ENCODE measurements at regions not wholly inside any gene's neighbourhood (a gene's known extent, or its start where the extent isn't known, plus 50 kb on each side); places are given as distances from the start of the nearest gene placed in this dataset.

- TF ChIP-seq TEAD4 (IDR thresholded peaks at IDR 0.05) (no peak), TAF1 (IDR thresholded peaks at IDR 0.05; ENCODE audit: low read depth) (no peak), FOXM1 (IDR thresholded peaks at IDR 0.05; ENCODE audit: borderline replicate concordance, low read depth) (no peak), CREB1 (IDR thresholded peaks at IDR 0.05; ENCODE audit: low read depth) (no peak), YY1 (IDR thresholded peaks at IDR 0.05; ENCODE audit: low read depth) (no peak), REST (IDR thresholded peaks at IDR 0.05; ENCODE audit: low read depth) (no peak), EGR1 (IDR thresholded peaks at IDR 0.05) (no peak), MAX (IDR thresholded peaks at IDR 0.05) (no peak), NFIC (IDR thresholded peaks at IDR 0.05) (no peak), USF1 (IDR thresholded peaks at IDR 0.05) (no peak), RAD21 (IDR thresholded peaks at IDR 0.05; ENCODE audit: low read depth) (no peak), EP300 (IDR thresholded peaks at IDR 0.05; ENCODE audit: borderline replicate concordance) (no peak)
Measured at GRCh38 chr12:25819691-25820090, 138.8 kb upstream of the RASSF8 start.

GRCh38 chr12:25822281-25822680, 136.2 kb upstream of the RASSF8 start:
- TF ChIP-seq RAD21 (IDR thresholded peaks at IDR 0.05; ENCODE audit: low read depth) (no peak), CREB1 (IDR thresholded peaks at IDR 0.05; ENCODE audit: low read depth) (no peak), FOXM1 (IDR thresholded peaks at IDR 0.05; ENCODE audit: borderline replicate concordance, low read depth) (no peak), REST (IDR thresholded peaks at IDR 0.05; ENCODE audit: low read depth) (no peak), USF1 (IDR thresholded peaks at IDR 0.05) (no peak), CEBPB (IDR thresholded peaks at IDR 0.05) (no peak), EP300 (IDR thresholded peaks at IDR 0.05; ENCODE audit: borderline replicate concordance) (no peak)

- TF ChIP-seq TAF1 (IDR thresholded peaks at IDR 0.05; ENCODE audit: low read depth) (no peak), TCF12 (IDR thresholded peaks at IDR 0.05; ENCODE audit: low read depth) (no peak)
Measured at GRCh38 chr12:25824734-25825133, 133.7 kb upstream of the RASSF8 start.

GRCh38 chr12:25825446-25825845, 133.0 kb upstream of the RASSF8 start:
- no peak for TF ChIP-seq YY1 (IDR thresholded peaks at IDR 0.05; ENCODE audit: low read depth)
- TF ChIP-seq FOXM1 (IDR thresholded peaks at IDR 0.05; ENCODE audit: borderline replicate concordance, low read depth): no peak
- no peak for TF ChIP-seq ZBTB7A (IDR thresholded peaks at IDR 0.05; ENCODE audit: low read depth)
- TF ChIP-seq TAF1 (IDR thresholded peaks at IDR 0.05; ENCODE audit: low read depth): no peak
- no peak for TF ChIP-seq EP300 (IDR thresholded peaks at IDR 0.05; ENCODE audit: borderline replicate concordance)
- no peak for TF ChIP-seq TEAD4 (IDR thresholded peaks at IDR 0.05)
- TF ChIP-seq NFIC (IDR thresholded peaks at IDR 0.05): no peak
- no peak for TF ChIP-seq TCF12 (IDR thresholded peaks at IDR 0.05; ENCODE audit: low read depth)
- no peak for TF ChIP-seq CEBPB (IDR thresholded peaks at IDR 0.05)
- TF ChIP-seq CREB1 (IDR thresholded peaks at IDR 0.05; ENCODE audit: low read depth): no peak
- TF ChIP-seq MAX (IDR thresholded peaks at IDR 0.05): no peak
- no peak for TF ChIP-seq RAD21 (IDR thresholded peaks at IDR 0.05; ENCODE audit: low read depth)
- no peak for TF ChIP-seq EGR1 (IDR thresholded peaks at IDR 0.05)
- no peak for TF ChIP-seq USF1 (IDR thresholded peaks at IDR 0.05)
- TF ChIP-seq REST (IDR thresholded peaks at IDR 0.05; ENCODE audit: low read depth): no peak

- TF ChIP-seq USF1 (IDR thresholded peaks at IDR 0.05) (no peak), TAF1 (IDR thresholded peaks at IDR 0.05; ENCODE audit: low read depth) (no peak), ZBTB7A (IDR thresholded peaks at IDR 0.05; ENCODE audit: low read depth) (no peak), NFIC (IDR thresholded peaks at IDR 0.05) (no peak), REST (IDR thresholded peaks at IDR 0.05; ENCODE audit: low read depth) (no peak), EP300 (IDR thresholded peaks at IDR 0.05; ENCODE audit: borderline replicate concordance) (no peak), CEBPB (IDR thresholded peaks at IDR 0.05) (no peak), EGR1 (IDR thresholded peaks at IDR 0.05) (no peak), CREB1 (IDR thresholded peaks at IDR 0.05; ENCODE audit: low read depth) (no peak), RAD21 (IDR thresholded peaks at IDR 0.05; ENCODE audit: low read depth) (no peak), MAX (IDR thresholded peaks at IDR 0.05) (no peak)
Measured at GRCh38 chr12:25827141-25827540, 131.3 kb upstream of the RASSF8 start.
